ENCODE measurements at regions not wholly inside any gene's neighbourhood (a gene's known extent, or its start where the extent isn't known, plus 50 kb on each side); places are given as distances from the start of the nearest gene placed in this dataset.
"Not testable (repeated sequence)": the region's sequence is repeated elsewhere in the genome, so short reads cannot be mapped to it uniquely, and the experiment has no call there.

DNA sequence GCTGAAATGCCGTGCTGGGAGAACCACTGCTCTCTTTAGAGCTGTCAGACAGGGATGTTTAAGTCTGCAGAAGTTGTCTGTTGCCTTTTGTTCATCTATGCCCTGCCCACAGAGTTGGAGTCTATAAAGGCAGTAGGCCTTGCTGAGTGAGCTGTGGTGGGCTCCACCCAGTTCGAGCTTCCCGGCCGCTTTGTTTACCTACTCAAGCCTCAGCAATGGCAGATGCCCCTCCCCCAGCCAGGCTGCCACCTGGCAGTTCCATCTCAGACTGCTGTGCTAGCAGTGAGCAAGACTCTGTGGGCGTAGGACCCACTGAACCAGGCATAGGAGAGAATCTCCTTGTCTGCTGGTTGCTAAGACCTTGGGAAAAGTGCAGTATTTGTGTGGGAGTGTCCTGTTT, 160.0 kb upstream of the PTPRZ1 start:
- not testable (repeated sequence) for H3K4me3 Mint-ChIP-seq; H3K27me3 Mint-ChIP-seq (ENCODE audit: low read depth in 3 of 3); H3K27ac Mint-ChIP-seq; DNase-seq; H3K4me1 Mint-ChIP-seq; H3K36me3 Mint-ChIP-seq
- H3K9me3 Mint-ChIP-seq, result peaks cover 0 to 11% (median 5%) of the 10 kb centered on the region in 6 donors

DNA sequence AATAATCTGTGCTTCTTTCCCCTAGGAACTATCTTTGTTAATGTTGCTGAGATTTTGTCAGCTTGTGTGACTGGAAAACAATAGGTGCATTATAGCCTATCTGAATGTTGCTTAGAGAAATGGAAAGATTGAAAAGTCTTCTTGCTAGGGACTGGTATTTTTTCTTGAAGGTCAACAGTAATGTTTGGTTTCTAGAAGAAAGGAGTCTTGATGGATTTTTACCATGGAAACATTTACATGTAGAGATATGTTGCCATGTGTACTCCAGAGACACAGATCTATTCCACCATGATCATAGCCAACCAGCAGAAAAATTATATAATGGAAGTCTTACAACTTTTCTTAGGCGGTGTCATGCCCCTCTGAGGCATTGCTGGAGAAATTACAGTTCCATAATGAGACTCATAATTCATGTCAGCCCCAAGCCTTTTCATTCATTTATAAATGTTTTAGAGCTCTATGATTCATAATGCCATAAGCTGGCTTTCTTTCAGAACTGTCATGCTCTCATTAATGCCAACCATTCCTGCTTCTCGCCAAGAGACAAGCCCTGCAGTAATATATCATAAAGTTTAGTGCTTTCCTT, 175.1 kb upstream of the PTPRZ1 start:
- DNase-seq, result no peak
- H3K4me3 Mint-ChIP-seq, result no peak overlapping the region
- no peaks in the 10 kb centered on the region for H3K36me3 Mint-ChIP-seq
- H3K4me1 Mint-ChIP-seq, result no peaks in the 10 kb centered on the region
- peaks cover 0 to 13% (median 1%) of the 10 kb centered on the region in 6 donors for H3K9me3 Mint-ChIP-seq
- peaks cover 0 to 3% (median 0%) of the 10 kb centered on the region in 3 donors for H3K27me3 Mint-ChIP-seq (ENCODE audit: low read depth in 3 of 3)
- H3K27ac Mint-ChIP-seq, result no peak overlapping the region

DNA sequence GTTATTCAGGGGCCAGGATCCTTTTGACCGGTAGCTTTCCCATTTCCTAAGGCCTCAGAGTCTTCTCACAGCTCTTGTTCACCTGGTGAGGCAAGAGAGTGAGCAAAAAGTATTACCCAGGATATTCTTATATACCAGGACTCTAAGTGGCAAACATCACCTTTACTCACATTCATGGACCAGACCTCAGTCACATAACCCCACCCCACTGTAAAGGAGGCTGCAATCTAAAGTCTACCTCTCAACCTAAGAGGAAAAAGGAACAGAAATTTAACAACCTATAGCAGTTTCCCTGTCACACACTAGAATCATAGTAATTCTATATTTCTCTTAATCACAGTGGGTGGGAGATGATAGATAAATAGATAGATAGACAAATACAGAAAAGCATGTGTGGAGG, 176.0 kb upstream of the PTPRZ1 start:
- Mint-ChIP-seq H3K4me3 (no peak overlapping the region), H3K27me3 (ENCODE audit: low read depth in 3 of 3) (peaks cover 0 to 3% (median 0%) of the 10 kb centered on the region in 3 donors), H3K27ac (no peak overlapping the region), H3K9me3 (peaks cover 0 to 8% (median 0%) of the 10 kb centered on the region in 6 donors), H3K4me1 (no peaks in the 10 kb centered on the region), H3K36me3 (no peaks in the 10 kb centered on the region)
- DNase-seq, result no peak

DNA sequence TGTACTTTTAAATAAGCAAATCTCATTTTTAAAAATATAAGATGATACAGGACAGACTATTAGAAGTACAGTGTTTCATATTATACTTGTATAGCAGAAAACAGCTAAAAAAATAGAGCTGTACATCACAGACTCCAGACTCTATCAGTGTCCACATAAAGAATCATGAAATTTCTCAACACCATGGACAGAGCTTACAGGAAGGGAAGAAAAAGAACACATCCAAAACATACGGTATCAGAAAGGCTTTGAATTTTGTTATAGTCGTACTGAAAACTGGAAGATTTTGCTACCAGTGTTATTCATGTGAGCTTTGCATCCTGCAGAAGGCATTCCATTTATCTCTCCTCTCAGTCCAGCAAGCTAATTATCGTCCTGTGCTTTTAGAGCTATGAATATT, 183.2 kb upstream of the PTPRZ1 start:
- Mint-ChIP-seq H3K4me1 (no peaks in the 10 kb centered on the region), H3K27me3 (ENCODE audit: low read depth in 3 of 3) (peaks cover 0 to 2% (median 0%) of the 10 kb centered on the region in 3 donors), H3K36me3 (no peaks in the 10 kb centered on the region), H3K27ac (no peak overlapping the region), H3K9me3 (peaks cover 0 to 7% (median 0%) of the 10 kb centered on the region in 6 donors), H3K4me3 (no peak overlapping the region)
- DNase-seq, result no peak

DNA sequence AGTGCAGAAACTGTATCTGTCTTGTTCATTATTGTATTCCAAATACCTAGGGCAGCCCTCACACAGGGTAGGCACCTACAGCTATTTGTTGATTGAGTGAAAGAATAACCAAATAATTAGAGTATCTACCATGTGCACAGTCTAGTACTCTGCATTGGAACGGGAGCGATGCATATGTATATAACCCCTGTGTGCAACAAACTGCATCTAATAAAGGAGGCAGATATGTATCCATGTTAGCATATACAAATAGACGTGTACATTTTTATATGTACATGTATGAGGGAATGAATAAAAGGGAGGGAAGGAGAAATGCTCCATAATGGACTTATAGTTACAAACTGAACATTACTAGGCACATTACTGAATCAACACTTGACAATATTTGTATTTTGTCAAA, 191.3 kb upstream of the PTPRZ1 start:
- DNase-seq, result no peak
- H3K36me3 Mint-ChIP-seq, result no peaks in the 10 kb centered on the region
- H3K27me3 Mint-ChIP-seq (ENCODE audit: low read depth in 3 of 3), result no peaks in the 10 kb centered on the region
- no peak overlapping the region for H3K27ac Mint-ChIP-seq
- H3K9me3 Mint-ChIP-seq, result peaks cover 0 to 7% (median under 1%) of the 10 kb centered on the region in 6 donors
- H3K4me3 Mint-ChIP-seq, result no peak overlapping the region
- no peaks in the 10 kb centered on the region for H3K4me1 Mint-ChIP-seq

DNA sequence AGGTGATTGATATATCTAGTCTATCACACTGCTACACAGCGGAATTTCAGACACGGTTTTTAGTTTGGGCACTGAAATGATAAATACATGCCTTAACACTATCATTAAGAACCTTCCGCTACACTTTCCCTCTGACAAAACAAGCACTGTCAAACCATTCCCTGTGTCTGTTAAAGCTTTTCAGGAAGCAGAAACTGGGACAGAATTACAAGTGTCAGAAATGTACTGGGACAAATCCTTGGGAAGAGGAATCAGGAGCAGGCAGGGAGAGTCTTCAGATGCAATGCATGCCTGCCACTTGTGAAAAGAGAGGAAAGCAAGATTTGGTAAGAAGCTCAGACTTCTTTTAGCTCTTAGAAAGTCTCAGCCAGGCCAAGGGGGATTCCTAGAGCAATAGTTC, 196.8 kb upstream of the PTPRZ1 start:
- H3K4me1 Mint-ChIP-seq, result no peaks in the 10 kb centered on the region
- no peak for DNase-seq
- H3K4me3 Mint-ChIP-seq, result no peak overlapping the region
- no peaks in the 10 kb centered on the region for H3K27me3 Mint-ChIP-seq (ENCODE audit: low read depth in 3 of 3)
- H3K9me3 Mint-ChIP-seq, result peaks cover 0 to 15% (median 2%) of the 10 kb centered on the region in 6 donors
- no peak overlapping the region for H3K27ac Mint-ChIP-seq
- H3K36me3 Mint-ChIP-seq, result no peaks in the 10 kb centered on the region

DNA sequence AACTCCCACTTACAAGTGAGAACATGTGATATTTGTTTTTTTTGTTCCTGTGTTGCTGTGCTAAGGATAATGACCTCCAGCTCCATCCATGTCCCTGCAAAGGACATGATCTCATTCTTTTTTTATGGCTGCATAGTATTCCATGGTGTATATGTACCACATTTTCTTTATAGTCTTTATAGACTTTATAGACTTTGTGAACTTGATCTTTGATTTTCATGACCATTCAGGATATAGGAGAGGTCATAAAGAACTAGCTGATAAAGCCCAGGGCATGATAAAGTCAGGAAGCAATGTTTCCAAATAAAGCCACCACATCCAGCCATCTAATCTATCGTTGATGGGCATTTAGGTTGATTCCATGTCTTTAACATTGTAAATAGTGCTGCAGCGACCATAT, 198.5 kb upstream of the PTPRZ1 start:
- not testable (repeated sequence) for H3K27me3 Mint-ChIP-seq (ENCODE audit: low read depth in 3 of 3); DNase-seq; H3K4me1 Mint-ChIP-seq; H3K4me3 Mint-ChIP-seq; H3K36me3 Mint-ChIP-seq; H3K27ac Mint-ChIP-seq
- peaks cover 0 to 15% (median 2%) of the 10 kb centered on the region in 6 donors for H3K9me3 Mint-ChIP-seq

DNA sequence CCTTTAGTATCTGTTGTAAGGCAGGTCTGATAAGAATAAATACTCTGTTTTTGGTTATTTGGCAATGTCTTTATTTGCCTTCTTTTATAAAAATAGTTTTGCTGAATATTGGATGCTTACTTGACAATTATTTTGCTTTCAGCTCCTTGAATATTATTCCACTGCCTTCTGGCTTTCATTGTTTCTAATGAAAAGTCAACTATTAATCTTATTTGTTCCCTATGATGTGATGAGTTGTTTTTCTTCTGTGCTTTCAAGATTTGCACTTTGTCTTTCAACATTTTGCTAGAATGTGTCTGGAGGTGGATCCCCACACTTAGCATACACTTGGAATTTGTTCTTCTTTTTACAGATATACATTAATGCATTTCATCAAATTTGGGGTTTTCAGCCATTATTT, 203.8 kb upstream of the PTPRZ1 start:
- H3K4me3 Mint-ChIP-seq, result no peak overlapping the region
- peaks cover 0 to 4% (median 0%) of the 10 kb centered on the region in 6 donors for H3K9me3 Mint-ChIP-seq
- no peak overlapping the region for H3K27ac Mint-ChIP-seq
- DNase-seq, result no peak
- no peaks in the 10 kb centered on the region for H3K36me3 Mint-ChIP-seq
- H3K27me3 Mint-ChIP-seq (ENCODE audit: low read depth in 3 of 3), result peaks cover 0 to 2% (median 0%) of the 10 kb centered on the region in 3 donors
- H3K4me1 Mint-ChIP-seq, result no peaks in the 10 kb centered on the region

DNA sequence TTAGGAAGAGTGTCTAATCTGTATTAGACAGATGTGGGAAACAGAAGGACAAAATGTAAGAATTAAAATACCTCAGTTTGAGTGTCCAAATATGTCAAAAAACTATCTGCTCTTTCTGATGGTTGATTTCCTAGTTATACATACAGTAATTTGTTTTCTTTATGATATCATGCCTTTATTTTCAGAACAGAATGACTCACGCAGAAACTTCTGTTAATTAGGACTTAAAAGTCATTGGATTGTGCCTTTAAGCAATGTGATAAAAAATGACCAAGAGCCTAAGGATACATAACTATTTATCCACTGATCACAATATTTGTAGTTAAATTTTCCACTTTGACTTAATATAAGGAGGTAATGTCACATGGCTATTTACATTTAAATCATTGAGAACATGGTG, 206.7 kb upstream of the PTPRZ1 start:
- no peak overlapping the region for H3K27ac Mint-ChIP-seq
- no peak for DNase-seq
- peaks cover 0 to 4% (median 0%) of the 10 kb centered on the region in 3 donors for H3K27me3 Mint-ChIP-seq (ENCODE audit: low read depth in 3 of 3)
- H3K9me3 Mint-ChIP-seq, result peaks cover 0 to 5% (median 0%) of the 10 kb centered on the region in 6 donors
- no peak overlapping the region for H3K4me3 Mint-ChIP-seq
- H3K36me3 Mint-ChIP-seq, result no peaks in the 10 kb centered on the region
- H3K4me1 Mint-ChIP-seq, result no peaks in the 10 kb centered on the region

DNA sequence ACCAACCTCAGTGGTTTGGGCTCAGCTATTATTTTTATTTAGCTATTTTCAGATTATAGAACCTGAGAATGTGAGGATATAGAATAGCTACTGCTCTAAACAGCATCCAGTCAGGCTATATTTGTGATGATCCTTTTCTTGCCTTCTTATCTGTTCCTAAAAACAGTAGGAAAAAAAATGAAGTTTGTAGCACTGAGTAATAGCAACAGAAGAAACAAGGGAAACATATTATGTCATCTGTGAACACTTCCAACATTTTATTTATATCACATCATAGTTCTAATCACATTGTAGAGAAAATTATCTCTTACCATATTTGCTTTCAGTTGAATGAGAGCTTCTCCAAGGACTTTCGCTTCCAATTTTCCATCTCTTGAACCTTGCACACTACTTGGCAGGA, 229.6 kb upstream of the PTPRZ1 start:
- H3K36me3 Mint-ChIP-seq, result no peaks in the 10 kb centered on the region
- H3K4me1 Mint-ChIP-seq, result no peaks in the 10 kb centered on the region
- H3K4me3 Mint-ChIP-seq, result no peak overlapping the region
- no peak for DNase-seq
- H3K27ac Mint-ChIP-seq, result no peak overlapping the region
- H3K27me3 Mint-ChIP-seq (ENCODE audit: low read depth in 3 of 3), result peaks cover 0 to 3% (median under 1%) of the 10 kb centered on the region in 3 donors
- peaks cover 0 to 3% (median 0%) of the 10 kb centered on the region in 6 donors for H3K9me3 Mint-ChIP-seq

DNA sequence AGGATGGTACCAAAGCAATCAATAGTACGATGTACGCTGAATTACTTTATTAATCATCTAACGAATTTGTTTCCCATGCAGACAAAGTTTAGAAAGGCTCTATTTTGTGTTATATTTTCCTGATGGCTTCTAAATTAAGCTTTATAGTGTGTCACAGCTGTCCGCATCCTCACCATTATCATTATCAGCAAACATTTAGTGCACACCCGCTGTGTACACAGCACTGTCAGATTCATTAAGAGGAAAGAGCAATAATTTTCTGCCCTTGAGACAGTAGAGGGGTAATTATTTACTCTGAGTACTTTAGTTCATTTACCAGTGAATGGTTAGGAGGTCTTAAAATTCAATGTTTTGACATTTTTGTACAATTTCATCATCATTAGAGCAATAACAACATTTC, 233.3 kb upstream of the PTPRZ1 start:
- H3K27me3 Mint-ChIP-seq (ENCODE audit: low read depth in 3 of 3), result peaks cover 1 to 4% (median 3%) of the 10 kb centered on the region in 3 donors
- H3K27ac Mint-ChIP-seq, result no peak overlapping the region
- peaks cover 0 to 3% (median 0%) of the 10 kb centered on the region in 6 donors for H3K9me3 Mint-ChIP-seq
- H3K4me1 Mint-ChIP-seq, result no peaks in the 10 kb centered on the region
- H3K4me3 Mint-ChIP-seq, result no peak overlapping the region
- no peaks in the 10 kb centered on the region for H3K36me3 Mint-ChIP-seq
- DNase-seq, result no peak

DNA sequence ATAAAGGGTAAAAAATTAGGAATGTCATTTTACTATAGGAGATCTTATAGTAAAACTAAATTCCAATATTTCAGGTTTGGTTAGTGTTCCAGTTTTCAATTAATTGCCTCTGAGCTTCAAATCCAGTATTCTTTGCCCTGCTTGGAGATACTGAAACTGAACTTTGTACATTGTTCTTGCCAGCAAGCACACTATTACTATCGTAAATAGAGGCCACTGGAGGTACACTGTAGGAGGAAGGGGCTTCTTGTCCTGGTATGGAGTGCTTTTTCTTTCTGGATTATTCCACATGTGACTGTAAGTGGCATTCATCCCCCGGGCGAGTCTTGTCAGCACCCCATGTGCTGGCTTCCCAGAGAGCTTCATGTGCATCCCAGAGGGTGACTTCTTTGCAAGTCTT, 234.7 kb upstream of the PTPRZ1 start:
- Mint-ChIP-seq H3K27me3 (ENCODE audit: low read depth in 3 of 3) (peaks cover 1 to 4% (median 1%) of the 10 kb centered on the region in 3 donors), H3K9me3 (peaks cover 0 to under 1% (median 0%) of the 10 kb centered on the region in 6 donors), H3K36me3 (no peaks in the 10 kb centered on the region), H3K27ac (no peak overlapping the region), H3K4me3 (no peak overlapping the region), H3K4me1 (no peaks in the 10 kb centered on the region)
- DNase-seq, result no peak

DNA sequence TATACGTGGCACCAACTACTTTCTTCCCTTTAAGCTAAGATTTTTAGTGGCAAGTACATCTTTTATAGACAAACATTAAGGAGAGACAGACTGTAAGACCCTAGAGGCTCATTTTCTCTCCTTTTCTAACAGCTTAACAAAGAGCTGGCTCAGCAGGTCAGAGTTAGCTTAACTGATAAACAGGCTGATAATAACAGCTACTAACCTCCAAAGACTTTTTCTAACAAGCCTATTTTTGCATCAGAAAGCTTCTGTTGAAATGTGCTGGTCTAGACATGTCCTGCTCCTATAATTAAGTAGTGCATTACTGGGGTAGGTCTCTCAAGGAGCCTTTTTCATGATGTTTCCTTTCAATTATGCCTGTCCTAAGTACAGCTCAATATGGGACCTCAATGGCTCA, 238.2 kb upstream of the FAM3C start:
- DNase-seq, result no peak
- H3K27me3 Mint-ChIP-seq (ENCODE audit: low read depth in 3 of 3), result peaks cover 0 to 4% (median 1%) of the 10 kb centered on the region in 3 donors
- no peaks in the 10 kb centered on the region for H3K4me1 Mint-ChIP-seq
- no peak overlapping the region for H3K27ac Mint-ChIP-seq
- no peaks in the 10 kb centered on the region for H3K36me3 Mint-ChIP-seq
- H3K9me3 Mint-ChIP-seq, result no peaks in the 10 kb centered on the region
- H3K4me3 Mint-ChIP-seq, result no peak overlapping the region

DNA sequence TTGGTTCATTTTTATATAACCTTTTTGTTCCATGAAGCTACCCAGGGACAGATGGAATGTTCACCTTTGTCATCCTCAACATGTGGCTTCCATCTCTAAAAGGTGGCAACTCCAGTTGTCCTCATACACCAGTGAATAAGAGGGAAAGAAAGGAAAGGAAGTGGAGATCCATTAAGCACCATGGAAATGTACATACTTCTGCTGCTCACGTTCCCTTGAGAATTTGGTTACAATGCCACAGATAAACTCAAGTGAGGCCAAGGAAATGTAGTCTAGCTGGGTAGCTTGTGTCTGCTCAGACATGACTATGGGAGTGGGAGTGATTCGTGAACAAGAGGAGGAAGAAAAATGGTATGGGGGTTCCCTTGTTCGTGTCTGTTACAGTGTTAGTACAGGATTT, 237.1 kb upstream of the FAM3C start:
- Mint-ChIP-seq H3K4me1 (no peaks in the 10 kb centered on the region), H3K36me3 (no peaks in the 10 kb centered on the region), H3K27me3 (ENCODE audit: low read depth in 3 of 3) (peaks cover 0 to 5% (median 0%) of the 10 kb centered on the region in 3 donors), H3K27ac (no peak overlapping the region), H3K9me3 (no peaks in the 10 kb centered on the region), H3K4me3 (no peak overlapping the region)
- DNase-seq, result no peak

DNA sequence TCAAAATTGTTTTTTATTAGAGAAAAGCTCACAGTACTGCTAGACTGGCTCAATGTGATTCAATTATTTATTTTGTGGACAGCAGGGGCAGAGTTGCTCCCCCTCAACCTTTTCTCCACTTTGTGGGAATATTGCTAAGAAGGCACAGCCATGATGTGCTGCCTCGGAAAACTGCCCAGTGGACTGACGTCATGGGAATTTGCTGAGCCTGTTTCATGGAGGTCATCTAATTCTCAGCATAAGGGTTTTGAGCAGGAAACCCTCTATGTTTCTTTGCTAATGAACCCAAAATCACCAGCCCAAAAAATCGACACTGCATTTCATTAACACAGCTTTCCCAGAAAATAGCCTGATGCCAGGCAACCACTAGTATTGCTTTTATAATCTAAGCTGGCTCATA, 228.8 kb upstream of the FAM3C start:
- H3K27ac Mint-ChIP-seq, result no peak overlapping the region
- H3K4me3 Mint-ChIP-seq, result no peak overlapping the region
- H3K36me3 Mint-ChIP-seq, result peaks cover 0 to 3% (median 0%) of the 10 kb centered on the region in 3 donors
- H3K9me3 Mint-ChIP-seq, result no peaks in the 10 kb centered on the region
- H3K27me3 Mint-ChIP-seq (ENCODE audit: low read depth in 3 of 3), result peaks cover 0 to 2% (median 0%) of the 10 kb centered on the region in 3 donors
- DNase-seq, result no peak
- H3K4me1 Mint-ChIP-seq, result no peaks in the 10 kb centered on the region

All from immature natural killer cell (primary cell).